NCI-H345 treated with DMSO at 0.1 percent for 48 hours (cell line): ENCODE measurements at regions not wholly inside any gene's neighbourhood (a gene's known extent, or its start where the extent isn't known, plus 50 kb on each side); places are given as distances from the start of the nearest gene placed in this dataset.

ENCODE experiments used
- DNase-seq: peaks from one replicate; lab custom pipeline; 2025; ENCODE audit not compliant: unreplicated experiment; lab: John Stamatoyannopoulos, UW

DNA sequence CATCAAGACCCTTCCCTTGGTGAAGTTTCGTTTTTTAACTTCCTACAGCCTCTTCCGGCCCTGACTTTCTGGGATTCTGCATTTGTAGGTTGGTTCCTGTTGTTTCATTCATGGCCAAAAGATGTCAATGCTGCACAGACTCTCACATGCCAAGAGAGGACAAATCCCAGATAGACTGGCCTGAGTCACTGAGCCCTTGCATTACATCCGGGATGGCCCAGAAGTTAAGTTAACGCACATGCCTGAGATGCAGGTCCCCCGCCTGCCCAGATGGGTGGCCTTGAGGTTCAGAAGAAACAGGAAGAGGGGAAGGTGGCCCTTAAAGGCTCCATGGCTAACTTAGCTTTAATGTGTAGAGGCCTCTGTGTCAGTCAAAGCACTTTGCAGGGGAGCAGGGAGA, 51.6 kb upstream of the SRGAP3 start:
- DNase-seq = no peak

DNA sequence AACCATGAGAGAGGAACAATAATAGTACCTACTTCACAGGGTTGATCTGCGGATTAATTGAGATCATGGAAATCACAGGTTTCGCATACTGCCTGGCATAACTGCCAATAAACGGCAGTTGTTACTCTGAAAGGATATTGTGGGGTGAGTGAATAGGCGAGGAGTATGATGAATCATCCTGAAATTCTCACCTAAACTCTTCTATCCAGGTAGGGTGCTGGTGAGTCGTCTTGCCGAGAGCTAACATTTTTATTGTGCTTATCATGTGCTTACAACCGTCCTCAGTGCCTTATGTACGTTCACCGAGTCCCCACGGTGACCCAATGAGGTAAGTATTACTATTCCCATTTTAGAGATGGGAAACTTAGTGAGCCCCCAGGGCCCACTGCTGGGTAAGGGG, 52.4 kb upstream of the SRGAP3 start:
- no peak for DNase-seq

DNA sequence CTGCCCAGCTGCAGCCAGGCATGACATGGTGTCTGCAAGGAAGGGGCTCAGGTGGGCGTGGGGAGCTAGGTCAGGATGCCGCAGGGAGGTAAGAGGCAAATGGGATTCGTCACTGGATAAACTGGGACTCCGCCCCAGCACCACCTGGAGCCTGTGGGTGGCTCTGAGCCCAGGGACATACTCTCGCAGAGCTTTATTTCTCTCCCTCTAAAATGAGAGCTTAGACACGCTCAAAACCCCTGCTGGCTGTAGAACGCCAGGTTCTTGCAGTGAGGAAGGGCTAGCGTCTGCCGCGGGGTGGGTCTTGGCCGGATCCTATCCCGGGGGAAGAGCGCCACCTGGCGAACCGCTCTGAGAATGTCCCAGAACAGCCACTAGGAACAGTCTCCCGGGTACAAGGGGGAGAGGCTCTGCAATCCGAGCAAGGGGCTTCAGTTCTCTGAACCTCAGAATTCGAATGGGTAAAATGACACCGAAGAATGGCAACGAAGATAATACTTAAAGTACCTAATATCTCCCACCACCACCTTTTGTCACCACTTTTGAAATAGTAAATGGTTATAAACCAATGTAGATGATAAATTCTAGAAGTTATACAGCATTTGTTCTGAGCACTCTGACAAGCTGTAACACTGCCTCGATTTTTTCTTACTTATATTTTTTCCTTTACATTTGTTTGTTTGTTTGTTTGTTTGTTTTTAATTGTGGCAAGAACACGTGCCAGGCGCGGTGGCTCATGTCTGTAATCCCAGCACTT, 53.2 kb upstream of the SRGAP3 start:
- DNase-seq = peak; percentile 53

DNA sequence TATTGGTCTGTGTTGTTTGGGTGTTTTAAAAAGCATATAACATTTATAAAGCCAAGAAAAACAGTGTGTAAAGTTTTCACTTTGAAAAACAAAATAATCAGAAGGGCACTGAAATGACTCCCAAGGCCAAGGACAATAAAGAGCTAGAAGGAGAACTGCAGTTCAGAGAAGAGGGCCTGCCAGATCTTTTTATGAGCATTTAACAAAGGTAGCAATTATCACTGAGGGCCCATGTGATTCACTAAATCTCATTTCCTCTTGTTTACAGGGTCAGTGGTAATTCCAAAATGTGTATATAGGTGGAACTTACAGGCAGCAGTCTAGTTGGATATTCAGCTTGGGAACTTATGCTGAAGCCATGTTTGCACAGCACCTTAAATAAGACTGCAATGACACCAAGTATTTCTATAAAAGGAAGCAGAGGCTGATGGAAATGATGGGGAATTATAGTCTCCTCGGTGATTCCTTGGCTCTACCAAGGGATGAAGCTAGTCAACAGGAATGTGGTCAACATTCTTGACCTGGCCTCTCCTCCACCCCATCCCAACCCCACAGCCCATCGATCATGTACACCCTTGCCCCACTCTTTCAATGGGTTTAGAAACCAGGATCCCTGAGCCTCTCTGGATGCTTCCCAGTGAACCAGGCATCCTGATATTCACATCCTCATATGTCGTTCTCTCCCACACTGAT, 54.4 kb upstream of the THUMPD3 start:
- no peak for DNase-seq

DNA sequence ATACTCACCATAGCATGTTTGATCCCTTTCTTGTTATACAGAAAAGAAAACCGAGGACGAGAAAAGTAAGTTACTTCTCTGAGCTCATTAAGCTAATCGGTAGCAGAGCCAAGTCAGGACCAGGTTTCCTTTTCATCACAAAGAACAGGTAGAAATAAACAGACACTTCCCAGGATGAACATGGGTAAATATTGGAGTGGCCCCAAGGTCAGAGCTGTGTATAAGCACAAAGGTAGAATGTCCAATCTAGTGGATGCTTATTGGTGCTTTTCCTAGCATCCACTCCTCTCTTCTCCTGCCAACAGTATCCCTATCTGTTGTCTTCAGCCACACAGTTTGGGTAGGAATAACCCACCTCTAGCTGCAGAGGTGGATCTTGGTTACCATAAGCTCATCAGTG, 52.8 kb upstream of the THUMPD3 start:
- no peak for DNase-seq

DNA sequence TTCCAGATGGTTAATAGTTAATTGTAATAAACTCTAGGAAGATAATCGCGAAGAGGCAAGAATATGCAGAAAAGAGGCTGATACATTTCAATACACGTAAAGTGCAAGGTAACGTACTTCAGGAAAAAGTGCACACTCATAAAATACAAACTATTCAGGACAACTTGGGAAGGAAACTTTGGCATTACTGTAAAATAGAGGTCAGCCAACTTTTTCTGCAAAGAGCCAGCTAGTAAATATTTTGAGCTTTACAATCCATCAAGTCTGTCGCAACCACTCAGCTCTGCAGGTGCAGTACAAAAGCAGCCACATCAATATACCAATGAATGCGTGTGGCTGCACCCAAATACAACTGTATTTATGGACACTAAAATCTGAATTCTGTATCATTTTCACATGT, 51.6 kb upstream of the THUMPD3 start:
- DNase-seq = no peak
